ENCODE measurements at regions not wholly inside any gene's neighbourhood (a gene's known extent, or its start where the extent isn't known, plus 50 kb on each side); places are given as distances from the start of the nearest gene placed in this dataset.

DNA sequence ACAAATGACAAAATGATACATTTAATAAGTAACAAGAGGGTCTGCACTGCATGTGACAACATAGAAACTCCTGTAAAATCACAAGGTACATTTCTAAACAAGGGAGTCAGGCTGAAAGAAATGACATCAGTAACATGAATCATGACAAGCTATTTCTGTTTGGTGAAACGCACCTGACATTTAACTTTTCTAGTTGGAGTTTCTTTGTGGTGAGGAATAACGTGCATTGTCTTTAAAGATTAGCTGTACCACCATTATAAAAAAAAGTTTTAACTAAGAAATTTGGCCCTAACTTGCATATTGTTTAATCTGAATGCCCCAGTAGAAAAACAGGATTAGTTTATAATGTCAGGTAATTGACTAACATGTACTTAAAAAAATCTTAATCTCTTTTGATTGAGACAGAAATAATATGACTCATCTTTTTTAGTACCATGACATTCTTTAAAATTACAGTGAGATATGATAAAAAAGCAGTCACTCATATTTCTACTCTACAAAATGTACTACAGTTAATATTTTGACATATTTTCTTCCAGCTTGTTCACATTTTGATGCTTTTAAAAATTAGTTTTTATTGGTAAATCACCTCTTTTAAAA lies 418.2 kb downstream of the KLF12 start:
- peak; percentile 65 to 71 for ATAC-seq (replicated peaks in 1 of 2)
- Mint-ChIP-seq H3K4me1 (ENCODE audit: low read depth) (peaks cover 51% of the 10 kb centered on the region), H3K9me3 (no peaks in the 10 kb centered on the region), H3K27ac (peak overlapping the region; percentile 97), H3K36me3 (ENCODE audit: insufficient read depth in 2 of 2) (peaks cover 6 to 16% of the 10 kb centered on the region in 2 donors), H3K4me3 (peak overlapping the region; percentile 59 to 87), H3K27me3 (ENCODE audit: low read depth) (no peaks in the 10 kb centered on the region)
- no peak for DNase-seq

- Mint-ChIP-seq H3K9me3 (no peaks in the 10 kb centered on the region), H3K27ac (peak overlapping the region; percentile 97), H3K36me3 (ENCODE audit: insufficient read depth in 2 of 2) (peaks cover 6 to 17% of the 10 kb centered on the region in 2 donors), H3K4me1 (ENCODE audit: low read depth) (peaks cover 50% of the 10 kb centered on the region), H3K4me3 (peak overlapping the region; percentile 59 to 87), H3K27me3 (ENCODE audit: low read depth) (no peaks in the 10 kb centered on the region)
- DNase-seq (peak; percentile 64 to 67), ATAC-seq (replicated peaks in 1 of 2) (peak; percentile 86 to 91)
Measured at GRCh38 chr13:73715114-73715910, 418.9 kb downstream of the KLF12 start.

- Mint-ChIP-seq H3K9me3 (no peaks in the 10 kb centered on the region), H3K4me1 (ENCODE audit: low read depth) (peaks cover 50% of the 10 kb centered on the region), H3K36me3 (ENCODE audit: insufficient read depth in 2 of 2) (peaks cover 6 to 17% of the 10 kb centered on the region in 2 donors), H3K4me3 (peak overlapping the region; percentile 9 to 74), H3K27ac (peak overlapping the region; percentile 47), H3K27me3 (ENCODE audit: low read depth) (no peaks in the 10 kb centered on the region)
- DNase-seq (peak in 1 of 2 donors; percentile 21), ATAC-seq (replicated peaks in 1 of 2) (peak in 1 of 2 donors; percentile 27)
Measured at GRCh38 chr13:73714522-73714921, 419.7 kb downstream of the KLF12 start.

DNA sequence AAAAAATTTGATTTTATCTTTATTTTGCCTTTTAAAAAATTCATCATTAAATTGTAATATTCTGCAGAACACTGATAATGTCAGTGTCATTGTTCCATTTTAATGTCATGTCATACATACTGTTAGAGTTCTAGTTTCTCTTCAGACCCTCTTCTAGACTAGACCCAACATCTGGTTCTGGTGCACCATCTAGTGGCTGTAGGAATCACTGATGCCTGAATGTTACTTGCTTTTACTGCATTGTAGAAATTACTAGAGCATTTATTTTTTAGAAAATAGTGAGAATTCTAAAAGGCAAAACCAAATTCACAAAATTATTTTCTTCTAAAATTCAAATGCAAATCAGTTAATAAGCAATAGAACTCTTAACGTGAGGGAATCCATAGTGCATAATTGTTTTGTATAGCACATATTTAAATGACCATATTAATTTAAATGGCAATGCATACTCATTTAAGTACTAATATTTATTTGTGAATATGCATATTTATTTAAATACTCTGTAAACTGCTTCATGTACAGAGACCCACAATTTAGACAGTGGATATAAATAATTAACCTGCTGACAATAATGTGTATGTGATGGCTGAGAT lies 425.7 kb downstream of the KLF12 start:
- DNase-seq (peak; percentile 48 to 54), ATAC-seq (replicated peaks in 1 of 2) (peak; percentile 73 to 81)
- H3K27ac Mint-ChIP-seq = no peak overlapping the region
- H3K27me3 Mint-ChIP-seq (ENCODE audit: low read depth) = no peaks in the 10 kb centered on the region
- H3K36me3 Mint-ChIP-seq (ENCODE audit: insufficient read depth in 2 of 2) = peaks cover 8 to 12% of the 10 kb centered on the region in 2 donors
- H3K4me1 Mint-ChIP-seq (ENCODE audit: low read depth) = peaks cover 7% of the 10 kb centered on the region
- H3K9me3 Mint-ChIP-seq = no peaks in the 10 kb centered on the region
- H3K4me3 Mint-ChIP-seq = no peak overlapping the region

DNA sequence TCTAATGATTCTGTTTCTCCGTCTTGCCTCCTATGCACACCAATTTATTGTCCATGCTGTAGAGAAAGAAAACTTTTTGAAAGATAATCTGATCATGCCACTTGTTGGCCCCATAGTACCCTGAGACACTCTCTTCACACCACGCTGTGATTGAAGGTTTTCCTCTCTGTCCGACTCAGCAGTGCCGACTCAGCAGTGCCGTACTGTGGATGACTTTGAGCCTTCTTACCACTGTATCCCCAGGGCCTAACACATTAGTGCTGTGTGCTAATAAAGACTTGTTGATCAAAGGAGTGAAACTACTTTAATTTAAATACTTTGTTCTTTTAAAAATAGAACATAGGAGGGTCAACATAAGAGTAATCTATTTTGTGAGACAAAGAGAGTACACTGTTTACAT lies 429.6 kb downstream of the KLF12 start:
- Mint-ChIP-seq H3K27me3 (ENCODE audit: low read depth) (no peaks in the 10 kb centered on the region), H3K36me3 (ENCODE audit: insufficient read depth in 2 of 2) (peaks cover 5% of the 10 kb centered on the region in 2 donors), H3K9me3 (no peaks in the 10 kb centered on the region), H3K27ac (peak overlapping the region; percentile 11), H3K4me1 (ENCODE audit: low read depth) (peaks cover 22% of the 10 kb centered on the region), H3K4me3 (no peak overlapping the region)
- DNase-seq = no peak
- ATAC-seq (replicated peaks in 1 of 2) = no peak

DNA sequence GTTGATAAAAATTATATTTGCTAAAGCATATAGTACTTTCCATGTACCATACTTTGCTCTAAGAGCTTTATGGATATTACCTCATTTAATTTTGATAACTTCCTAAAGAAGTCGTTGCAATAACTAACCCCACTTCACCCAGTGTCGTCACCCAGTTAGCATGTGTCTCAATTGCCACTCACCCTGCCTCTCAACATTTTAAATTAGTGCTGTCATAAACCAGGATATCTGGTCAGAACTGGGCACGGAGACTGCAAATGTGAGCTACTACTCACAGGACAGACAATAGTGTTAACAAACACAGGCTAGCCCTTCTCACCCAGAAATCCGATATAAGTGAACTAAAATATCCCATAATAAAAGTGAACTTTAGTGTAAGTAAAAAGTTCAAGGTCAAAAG lies 430.6 kb downstream of the KLF12 start:
- H3K27ac Mint-ChIP-seq = peak overlapping the region; percentile 2
- ATAC-seq (replicated peaks in 1 of 2) (no peak), DNase-seq (no peak)
- no peaks in the 10 kb centered on the region for H3K27me3 Mint-ChIP-seq (ENCODE audit: low read depth)
- H3K9me3 Mint-ChIP-seq = no peaks in the 10 kb centered on the region
- H3K4me3 Mint-ChIP-seq = no peak overlapping the region
- H3K4me1 Mint-ChIP-seq (ENCODE audit: low read depth) = peaks cover 22% of the 10 kb centered on the region
- peaks cover 5 to 8% of the 10 kb centered on the region in 2 donors for H3K36me3 Mint-ChIP-seq (ENCODE audit: insufficient read depth in 2 of 2)

GRCh38 chr13:73702419-73703071 lies 431.7 kb downstream of the KLF12 start:
- H3K4me1 Mint-ChIP-seq (ENCODE audit: low read depth) = peaks cover 27% of the 10 kb centered on the region
- peak; percentile 96 to 98 for ATAC-seq (replicated peaks in 1 of 2)
- no peaks in the 10 kb centered on the region for H3K27me3 Mint-ChIP-seq (ENCODE audit: low read depth)

GRCh38 chr13:73701160-73701559 lies 433.0 kb downstream of the KLF12 start:
- H3K9me3 Mint-ChIP-seq = no peaks in the 10 kb centered on the region
- ATAC-seq (replicated peaks in 1 of 2) = no peak
- H3K27ac Mint-ChIP-seq = no peak overlapping the region
- peaks cover 8% of the 10 kb centered on the region in 2 donors for H3K36me3 Mint-ChIP-seq (ENCODE audit: insufficient read depth in 2 of 2)
- H3K27me3 Mint-ChIP-seq (ENCODE audit: low read depth) = no peaks in the 10 kb centered on the region
- DNase-seq = no peak
- no peak overlapping the region for H3K4me3 Mint-ChIP-seq
- peaks cover 33% of the 10 kb centered on the region for H3K4me1 Mint-ChIP-seq (ENCODE audit: low read depth)

More at GRCh38 chr13:73702419-73703071, 431.7 kb downstream of the KLF12 start:
- H3K36me3 Mint-ChIP-seq (ENCODE audit: insufficient read depth in 2 of 2) = peaks cover 7 to 8% of the 10 kb centered on the region in 2 donors
- H3K9me3 Mint-ChIP-seq = no peaks in the 10 kb centered on the region
- H3K27ac Mint-ChIP-seq = peak overlapping the region; percentile 65
- H3K4me3 Mint-ChIP-seq = peak overlapping the region; percentile 65 to 83
- DNase-seq = peak; percentile 35 to 43

DNA sequence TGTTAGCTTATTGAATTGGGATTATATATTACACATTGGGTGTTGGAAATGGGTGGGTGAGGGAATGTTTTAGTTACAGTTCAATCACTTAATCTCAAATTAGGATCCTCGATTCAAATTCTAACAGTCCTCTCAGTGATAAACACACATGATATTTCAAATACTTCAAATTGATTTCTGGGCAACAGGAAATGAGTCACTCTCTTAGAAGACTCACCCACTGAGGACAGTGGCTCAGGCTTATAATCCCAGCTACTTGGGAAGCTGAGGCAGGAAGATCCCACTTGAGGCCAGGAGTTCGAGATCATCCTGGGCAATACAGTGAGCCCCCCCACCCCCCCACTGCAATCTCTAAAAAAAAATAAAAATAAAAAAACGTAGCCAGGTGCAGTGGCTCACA lies 435.3 kb downstream of the KLF12 start:
- Mint-ChIP-seq H3K4me1 (ENCODE audit: low read depth) (peaks cover 29% of the 10 kb centered on the region), H3K27me3 (ENCODE audit: low read depth) (no peaks in the 10 kb centered on the region), H3K36me3 (ENCODE audit: insufficient read depth in 2 of 2) (peaks cover 6 to 8% of the 10 kb centered on the region in 2 donors), H3K9me3 (no peaks in the 10 kb centered on the region), H3K27ac (no peak overlapping the region), H3K4me3 (no peak overlapping the region)
- ATAC-seq (replicated peaks in 1 of 2) (no peak), DNase-seq (no peak)

GRCh38 chr13:73697166-73697565 lies 437.0 kb downstream of the KLF12 start:
- peaks cover 14% of the 10 kb centered on the region for H3K4me1 Mint-ChIP-seq (ENCODE audit: low read depth)
- H3K27ac Mint-ChIP-seq = peak overlapping the region; percentile 49
- DNase-seq (no peak), ATAC-seq (replicated peaks in 1 of 2) (no peak)
- H3K4me3 Mint-ChIP-seq = no peak overlapping the region
- H3K36me3 Mint-ChIP-seq (ENCODE audit: insufficient read depth in 2 of 2) = peaks cover 6 to 8% of the 10 kb centered on the region in 2 donors
- H3K9me3 Mint-ChIP-seq = no peaks in the 10 kb centered on the region
- no peaks in the 10 kb centered on the region for H3K27me3 Mint-ChIP-seq (ENCODE audit: low read depth)

DNA sequence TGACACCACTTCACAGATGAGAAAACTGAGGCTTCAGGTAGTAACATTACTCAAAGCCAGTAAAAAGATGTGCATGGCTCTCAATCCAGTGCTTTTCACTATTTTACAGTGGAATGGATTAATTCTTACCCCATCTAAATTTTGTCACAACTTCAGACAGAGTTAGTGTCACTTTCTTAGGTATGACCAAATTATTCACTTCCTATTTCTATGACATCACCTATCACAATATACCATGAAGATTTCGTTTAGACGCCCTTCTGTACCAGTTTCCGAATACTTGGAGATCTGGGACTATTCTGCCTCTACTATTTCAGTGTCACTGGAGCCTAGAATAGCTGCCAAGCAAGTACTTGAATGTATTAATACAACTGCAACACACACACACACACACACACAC lies 437.5 kb downstream of the KLF12 start:
- Mint-ChIP-seq H3K36me3 (ENCODE audit: insufficient read depth in 2 of 2) (peaks cover 6 to 8% of the 10 kb centered on the region in 2 donors), H3K27ac (no peak overlapping the region), H3K4me1 (ENCODE audit: low read depth) (peaks cover 10% of the 10 kb centered on the region), H3K9me3 (no peaks in the 10 kb centered on the region), H3K27me3 (ENCODE audit: low read depth) (no peaks in the 10 kb centered on the region), H3K4me3 (no peak overlapping the region)
- no peak for ATAC-seq (replicated peaks in 1 of 2)
- no peak for DNase-seq

DNA sequence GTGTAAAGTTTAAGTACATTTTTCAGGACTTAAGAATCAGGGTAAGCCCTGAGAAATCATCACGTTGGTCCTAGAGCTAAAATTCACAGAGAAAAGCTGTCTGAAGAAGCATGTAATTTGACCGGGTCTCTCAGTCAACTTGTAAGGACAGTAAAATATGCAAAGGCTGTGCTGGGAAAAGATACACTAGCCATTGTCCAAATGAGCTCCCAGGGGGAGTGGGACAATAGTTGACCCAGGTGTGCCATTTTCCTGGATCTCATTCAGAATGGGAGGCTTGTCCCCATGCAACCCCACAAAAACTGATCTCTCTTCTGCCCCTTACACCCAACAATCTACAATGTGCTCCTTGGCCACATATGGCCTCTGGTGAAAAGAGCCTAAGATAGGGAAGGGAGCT lies 437.9 kb downstream of the KLF12 start:
- H3K4me1 Mint-ChIP-seq (ENCODE audit: low read depth) = peaks cover 10% of the 10 kb centered on the region
- ATAC-seq (replicated peaks in 1 of 2) (no peak), DNase-seq (no peak)
- peaks cover 6 to 8% of the 10 kb centered on the region in 2 donors for H3K36me3 Mint-ChIP-seq (ENCODE audit: insufficient read depth in 2 of 2)
- no peaks in the 10 kb centered on the region for H3K27me3 Mint-ChIP-seq (ENCODE audit: low read depth)
- H3K9me3 Mint-ChIP-seq = no peaks in the 10 kb centered on the region
- H3K27ac Mint-ChIP-seq = no peak overlapping the region
- H3K4me3 Mint-ChIP-seq = no peak overlapping the region

GRCh38 chr13:73695325-73695724 lies 438.9 kb downstream of the KLF12 start:
- ATAC-seq (replicated peaks in 1 of 2) = no peak
- no peaks in the 10 kb centered on the region for H3K27me3 Mint-ChIP-seq (ENCODE audit: low read depth)
- no peak overlapping the region for H3K27ac Mint-ChIP-seq
- H3K9me3 Mint-ChIP-seq = no peaks in the 10 kb centered on the region
- peaks cover 10% of the 10 kb centered on the region for H3K4me1 Mint-ChIP-seq (ENCODE audit: low read depth)
- peaks cover 6 to 8% of the 10 kb centered on the region in 2 donors for H3K36me3 Mint-ChIP-seq (ENCODE audit: insufficient read depth in 2 of 2)
- H3K4me3 Mint-ChIP-seq = no peak overlapping the region
- no peak for DNase-seq
